ENCODE measurements at regions not wholly inside any gene's neighbourhood (a gene's known extent, or its start where the extent isn't known, plus 50 kb on each side); places are given as distances from the start of the nearest gene placed in this dataset.

GRCh38 chr1:193489191-193489590, 302.8 kb upstream of the B3GALT2 start:
- ChIA-PET CTCF (interaction anchor here (0.6 kb wide), 1 partner anchor 192 kb away, joined by 3 read pairs; no protein-coding TSS in a partner anchor), POLR2A (interaction anchor here (0.7 kb wide), 1 partner anchor 38 kb away, joined by 3 read pairs; no protein-coding TSS in a partner anchor)
- no peak overlapping the region for H3K27ac Mint-ChIP-seq (ENCODE audit: low read depth, unreplicated experiment)
- H3K9me3 Mint-ChIP-seq (ENCODE audit: unreplicated experiment), result peaks cover 10% of the 10 kb centered on the region
- no peaks in the 10 kb centered on the region for H3K27me3 Mint-ChIP-seq (ENCODE audit: insufficient read depth, unreplicated experiment)
- no peaks in the 10 kb centered on the region for H3K36me3 Mint-ChIP-seq (ENCODE audit: insufficient read depth, unreplicated experiment)
- DNase-seq (ENCODE audit: unreplicated experiment), result no peak
- no TSS peak for BruUV-seq (replicated peaks)
- intact Hi-C loops (cut with micrococcal nuclease), result no loop called here
- TF ChIP-seq, protein P1, sequence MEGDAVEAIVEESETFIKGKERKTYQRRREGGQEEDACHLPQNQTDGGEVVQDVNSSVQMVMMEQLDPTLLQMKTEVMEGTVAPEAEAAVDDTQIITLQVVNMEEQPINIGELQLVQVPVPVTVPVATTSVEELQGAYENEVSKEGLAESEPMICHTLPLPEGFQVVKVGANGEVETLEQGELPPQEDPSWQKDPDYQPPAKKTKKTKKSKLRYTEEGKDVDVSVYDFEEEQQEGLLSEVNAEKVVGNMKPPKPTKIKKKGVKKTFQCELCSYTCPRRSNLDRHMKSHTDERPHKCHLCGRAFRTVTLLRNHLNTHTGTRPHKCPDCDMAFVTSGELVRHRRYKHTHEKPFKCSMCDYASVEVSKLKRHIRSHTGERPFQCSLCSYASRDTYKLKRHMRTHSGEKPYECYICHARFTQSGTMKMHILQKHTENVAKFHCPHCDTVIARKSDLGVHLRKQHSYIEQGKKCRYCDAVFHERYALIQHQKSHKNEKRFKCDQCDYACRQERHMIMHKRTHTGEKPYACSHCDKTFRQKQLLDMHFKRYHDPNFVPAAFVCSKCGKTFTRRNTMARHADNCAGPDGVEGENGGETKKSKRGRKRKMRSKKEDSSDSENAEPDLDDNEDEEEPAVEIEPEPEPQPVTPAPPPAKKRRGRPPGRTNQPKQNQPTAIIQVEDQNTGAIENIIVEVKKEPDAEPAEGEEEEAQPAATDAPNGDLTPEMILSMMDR (IDR thresholded peaks at IDR 0.05; ENCODE audit: unreplicated experiment), result no peak
- H3K4me1 Mint-ChIP-seq (ENCODE audit: insufficient read depth, unreplicated experiment), result no peaks in the 10 kb centered on the region
- H3K4me3 Mint-ChIP-seq (ENCODE audit: unreplicated experiment), result no peak overlapping the region

GRCh38 chr1:193487722-193488121, 301.3 kb upstream of the B3GALT2 start:
- CTCF ChIA-PET, result interaction anchor here (0.6 to 1.5 kb wide), 2 partner anchors 9 to 11 kb away, joined by 3 to 5 read pairs; no protein-coding TSS in a partner anchor
- POLR2A ChIA-PET, result no interaction called here

GRCh38 chr1:193486671-193487229, 300.3 kb upstream of the B3GALT2 start:
- Mint-ChIP-seq H3K36me3 (ENCODE audit: insufficient read depth, unreplicated experiment) (no peaks in the 10 kb centered on the region), H3K27me3 (ENCODE audit: insufficient read depth, unreplicated experiment) (no peaks in the 10 kb centered on the region), H3K9me3 (ENCODE audit: unreplicated experiment) (peaks cover 10% of the 10 kb centered on the region), H3K27ac (ENCODE audit: low read depth, unreplicated experiment) (peak overlapping the region; percentile 1), H3K4me1 (ENCODE audit: insufficient read depth, unreplicated experiment) (no peaks in the 10 kb centered on the region), H3K4me3 (ENCODE audit: unreplicated experiment) (no peak overlapping the region)
- no TSS peak for BruUV-seq (replicated peaks)
- TF ChIP-seq, protein P1 (IDR thresholded peaks at IDR 0.05; ENCODE audit: unreplicated experiment), result no peak
- ChIA-PET POLR2A (interaction anchor here (0.9 kb wide), 1 partner anchor 22 kb away, joined by 3 read pairs; no protein-coding TSS in a partner anchor), CTCF (interaction anchor here (0.6 to 1.5 kb wide), 3 partner anchors 10 to 139 kb away, joined by 3 to 5 read pairs (median 3); no protein-coding TSS in a partner anchor)
- DNase-seq (ENCODE audit: unreplicated experiment), result peak; percentile 9
- intact Hi-C loops (cut with micrococcal nuclease), result no loop called here

More at GRCh38 chr1:193487722-193488121, 301.3 kb upstream of the B3GALT2 start:
- no peak for DNase-seq (ENCODE audit: unreplicated experiment)
- peaks cover 10% of the 10 kb centered on the region for H3K9me3 Mint-ChIP-seq (ENCODE audit: unreplicated experiment)
- no peak overlapping the region for H3K27ac Mint-ChIP-seq (ENCODE audit: low read depth, unreplicated experiment)
- H3K36me3 Mint-ChIP-seq (ENCODE audit: insufficient read depth, unreplicated experiment), result no peaks in the 10 kb centered on the region
- no peaks in the 10 kb centered on the region for H3K4me1 Mint-ChIP-seq (ENCODE audit: insufficient read depth, unreplicated experiment)
- H3K4me3 Mint-ChIP-seq (ENCODE audit: unreplicated experiment), result no peak overlapping the region
- no peaks in the 10 kb centered on the region for H3K27me3 Mint-ChIP-seq (ENCODE audit: insufficient read depth, unreplicated experiment)
- TF ChIP-seq, protein P1 (IDR thresholded peaks at IDR 0.05; ENCODE audit: unreplicated experiment), result no peak
- intact Hi-C loops (cut with micrococcal nuclease), result no loop called here
- no TSS peak for BruUV-seq (replicated peaks)

GRCh38 chr1:193480755-193481154, 294.3 kb upstream of the B3GALT2 start:
- no peak for DNase-seq (ENCODE audit: unreplicated experiment)
- no peaks in the 10 kb centered on the region for H3K27me3 Mint-ChIP-seq (ENCODE audit: insufficient read depth, unreplicated experiment)
- TF ChIP-seq, protein P1 (IDR thresholded peaks at IDR 0.05; ENCODE audit: unreplicated experiment), result no peak
- H3K27ac Mint-ChIP-seq (ENCODE audit: low read depth, unreplicated experiment), result no peak overlapping the region
- no peaks in the 10 kb centered on the region for H3K9me3 Mint-ChIP-seq (ENCODE audit: unreplicated experiment)
- CTCF ChIA-PET, result interaction anchor here (0.5 kb wide), 1 partner anchor 21 kb away, joined by 3 read pairs; no protein-coding TSS in a partner anchor
- H3K4me3 Mint-ChIP-seq (ENCODE audit: unreplicated experiment), result no peak overlapping the region
- BruUV-seq (replicated peaks), result no TSS peak
- intact Hi-C loops (cut with micrococcal nuclease), result no loop called here
- no peaks in the 10 kb centered on the region for H3K36me3 Mint-ChIP-seq (ENCODE audit: insufficient read depth, unreplicated experiment)
- POLR2A ChIA-PET, result no interaction called here
- H3K4me1 Mint-ChIP-seq (ENCODE audit: insufficient read depth, unreplicated experiment), result no peaks in the 10 kb centered on the region
